ENCODE measurements at regions not wholly inside any gene's neighbourhood (a gene's known extent, or its start where the extent isn't known, plus 50 kb on each side); places are given as distances from the start of the nearest gene placed in this dataset.

- Histone ChIP-seq H3K27me3 (ENCODE audit: control insufficient read depth in 1 of 2, insufficient read depth in 2 of 2, low read length in 2 of 2) (no peaks in the 10 kb centered on the region; a peak in 1 of 5 replicates), H4K20me1 (ENCODE audit: insufficient read depth, low read length) (no peaks in the 10 kb centered on the region), H3K4me1 (ENCODE audit: insufficient read depth, low read length) (no peaks in the 10 kb centered on the region), H3K27ac (ENCODE audit: extremely low read length, insufficient read depth, low read length) (no peak overlapping the region), H3K9ac (ENCODE audit: insufficient read depth, low read depth, low read length) (no peak overlapping the region), H3K4me3 (replicated peaks in 1 of 3; ENCODE audit: insufficient read depth in 1 of 3, low read depth in 2 of 3, low read length in 3 of 3) (no peak overlapping the region), H3K36me3 (replicated peaks in 1 of 2; ENCODE audit: control insufficient read depth in 1 of 2, insufficient read depth in 2 of 2, low read length in 2 of 2) (no peaks in the 10 kb centered on the region), H2AFZ (ENCODE audit: low read length) (no peak overlapping the region), H3K4me2 (ENCODE audit: low read depth, low read length) (no peak overlapping the region), H3K79me2 (ENCODE audit: insufficient read depth, low read length) (no peaks in the 10 kb centered on the region), H3K9me3 (ENCODE audit: low read length) (peaks cover 14% of the 10 kb centered on the region)
- TF ChIP-seq DBP (CRISPR knock-in tag; IDR thresholded peaks at IDR 0.05; ENCODE audit: not compliant biosample characterization) = no peak
- no peak for TF ChIP-seq NFE2L2 (IDR thresholded peaks at IDR 0.05; ENCODE audit: low read length)
- no peak for TF ChIP-seq TOPORS (CRISPR knock-in tag; IDR thresholded peaks at IDR 0.05)
- 65% methylated on average over 5 of the region's 5 CpGs for WGBS (ENCODE audit: low lambda C conversion rate)
- POLR2A ChIA-PET = no interaction called here
- in situ Hi-C loops (cut with HindIII; ENCODE audit: extremely low pct_ligation_motif_present, low pct_unique_long_range_greater_than_20kb) = no loop called here
- FAIRE-seq = no peak
- no peak for DNase-seq (ENCODE audit: low spot score)
- CTCF ChIA-PET (ENCODE audit: low intra/inter-chr PET ratio, low total read pairs) = no interaction called here
- BruUV-seq (replicated peaks) = no TSS peak
- ATAC-seq = no peak
- intact Hi-C loops (cut with micrococcal nuclease; ENCODE audit: unreplicated experiment) = loop anchor here (10.0 kb wide), 1 partner anchor 182 kb away; no protein-coding TSS in a partner anchor
These were observed 88.7 kb upstream of the PGRMC2 start for GRCh38 chr4:128376303-128376702.

DNA sequence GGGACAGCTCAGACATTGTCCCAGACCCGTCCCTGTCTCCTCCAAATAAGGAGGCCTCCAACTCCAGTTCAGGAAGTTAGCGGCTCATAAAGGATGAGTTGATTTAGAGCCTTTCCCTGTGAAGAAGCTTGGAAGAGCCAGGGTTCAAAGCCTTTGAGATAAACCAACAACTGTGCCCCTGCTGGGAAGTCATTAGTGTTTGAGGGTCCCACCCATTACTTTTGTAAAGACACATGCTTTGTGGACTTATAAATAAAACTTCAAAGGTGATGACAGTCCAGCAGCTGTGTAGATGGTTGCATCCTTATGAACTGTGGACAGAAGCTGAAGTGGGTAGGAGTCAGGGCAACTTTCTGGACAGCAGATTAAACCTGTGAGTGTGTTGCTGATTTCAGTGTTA lies 86.0 kb upstream of the PGRMC2 start:
- DNase-seq (ENCODE audit: low spot score) = no peak
- intact Hi-C loops (cut with micrococcal nuclease; ENCODE audit: unreplicated experiment) = loop anchor here (10.0 kb wide), 1 partner anchor 179 kb away; no protein-coding TSS in a partner anchor
- CTCF ChIA-PET (ENCODE audit: low intra/inter-chr PET ratio, low total read pairs) = no interaction called here

More for the DNA sequence above, 86.0 kb upstream of the PGRMC2 start:
- WGBS (ENCODE audit: low lambda C conversion rate) = 17% methylated on average over 2 of the region's 2 CpGs
- TF ChIP-seq MIER3 (CRISPR knock-in tag; IDR thresholded peaks at IDR 0.05; ENCODE audit: borderline replicate concordance) (no peak), KDM3A (CRISPR knock-in tag; IDR thresholded peaks at IDR 0.05; ENCODE audit: low read depth) (no peak), ZNF3 (CRISPR knock-in tag; IDR thresholded peaks at IDR 0.05) (no peak), ZNF484 (CRISPR knock-in tag; IDR thresholded peaks at IDR 0.05; ENCODE audit: borderline replicate concordance, low read depth) (no peak), NRL (CRISPR knock-in tag; IDR thresholded peaks at IDR 0.05; ENCODE audit: borderline replicate concordance) (no peak), SRSF9 (IDR thresholded peaks at IDR 0.05; ENCODE audit: borderline replicate concordance, insufficient read depth, low read depth, low read length, poor library complexity, severe bottlenecking) (no peak), ATF7-NPFF (CRISPR knock-in tag; IDR thresholded peaks at IDR 0.05; ENCODE audit: low read depth) (no peak), HES4 (CRISPR knock-in tag; IDR thresholded peaks at IDR 0.05; ENCODE audit: borderline replicate concordance) (no peak), ISL2 (CRISPR knock-in tag; IDR thresholded peaks at IDR 0.05) (no peak)
- Histone ChIP-seq H3K79me2 (ENCODE audit: insufficient read depth, low read length) (no peaks in the 10 kb centered on the region), H2AFZ (ENCODE audit: low read length) (no peak overlapping the region), H3K4me1 (ENCODE audit: insufficient read depth, low read length) (no peaks in the 10 kb centered on the region), H3K9me3 (ENCODE audit: low read length) (peaks cover 19% of the 10 kb centered on the region), H3K36me3 (replicated peaks in 1 of 2; ENCODE audit: control insufficient read depth in 1 of 2, insufficient read depth in 2 of 2, low read length in 2 of 2) (no peaks in the 10 kb centered on the region), H3K4me2 (ENCODE audit: low read depth, low read length) (no peak overlapping the region), H3K9ac (ENCODE audit: insufficient read depth, low read depth, low read length) (no peak overlapping the region), H3K4me3 (replicated peaks in 1 of 3; ENCODE audit: insufficient read depth in 1 of 3, low read depth in 2 of 3, low read length in 3 of 3) (no peak overlapping the region), H3K27ac (ENCODE audit: extremely low read length, insufficient read depth, low read length) (no peak overlapping the region), H3K27me3 (ENCODE audit: control insufficient read depth in 1 of 2, insufficient read depth in 2 of 2, low read length in 2 of 2) (no peaks in the 10 kb centered on the region), H4K20me1 (ENCODE audit: insufficient read depth, low read length) (no peaks in the 10 kb centered on the region)
- FAIRE-seq = no peak
- POLR2A ChIA-PET = no interaction called here
- ATAC-seq = no peak
- BruUV-seq (replicated peaks) = no TSS peak
- in situ Hi-C loops (cut with HindIII; ENCODE audit: extremely low pct_ligation_motif_present, low pct_unique_long_range_greater_than_20kb) = no loop called here

Measured in HepG2 (cell line).